Stimulated activated CD4-positive, alpha-beta T cell treated with anti-CD3 and anti-CD28 coated beads, Interleukin-2, amount 100 ng/mL, for 48 hours (primary cell): ENCODE measurements at regions not wholly inside any gene's neighbourhood (a gene's known extent, or its start where the extent isn't known, plus 50 kb on each side); places are given as distances from the start of the nearest gene placed in this dataset.

Source experiments
- DNase-seq, 2 donors: peaks; one replicate each; pipeline ENCODE4 v3.0.0-alpha.2; 2020

- DNase-seq = no peak
Measured at GRCh38 chr11:15390857-15391256, 276.1 kb downstream of the INSC start.

GRCh38 chr11:15396778-15397177 is 282.1 kb downstream of the INSC start:
- no peak for DNase-seq

- DNase-seq = no peak
Measured at GRCh38 chr11:15406851-15407351, 292.2 kb downstream of the INSC start.

GRCh38 chr11:15412054-15412453 is 297.3 kb downstream of the INSC start:
- DNase-seq = no peak

GRCh38 chr11:15418921-15419320 is 304.2 kb downstream of the INSC start:
- no peak for DNase-seq

GRCh38 chr11:15419696-15420095 is 305.0 kb downstream of the INSC start:
- DNase-seq = no peak

GRCh38 chr11:15430381-15430780 is 315.7 kb downstream of the INSC start:
- DNase-seq = no peak

GRCh38 chr11:15434529-15434928 is 319.8 kb downstream of the INSC start:
- no peak for DNase-seq

- DNase-seq = no peak
Measured at GRCh38 chr11:15446315-15446714, 331.6 kb downstream of the INSC start.

GRCh38 chr11:15446929-15447328 is 332.2 kb downstream of the INSC start:
- no peak for DNase-seq

- DNase-seq = no peak
Measured at GRCh38 chr11:15451713-15452112, 337.0 kb downstream of the INSC start.

GRCh38 chr11:15453211-15453765 is 338.6 kb downstream of the INSC start:
- no peak for DNase-seq

- DNase-seq = no peak
Measured at GRCh38 chr11:15468466-15468865, 353.7 kb downstream of the INSC start.

GRCh38 chr11:15471048-15471894 is 356.5 kb downstream of the INSC start:
- DNase-seq = no peak

GRCh38 chr11:15471895-15472799 is 357.4 kb downstream of the INSC start:
- no peak for DNase-seq

- DNase-seq = no peak
Measured at GRCh38 chr11:15473954-15474837, 359.5 kb downstream of the INSC start.

- DNase-seq = no peak
Measured at GRCh38 chr11:15476371-15476917, 361.7 kb downstream of the INSC start.

- no peak for DNase-seq
Measured at GRCh38 chr11:15481871-15482270, 367.1 kb downstream of the INSC start.

- no peak for DNase-seq
Measured at GRCh38 chr11:15483205-15483604, 368.5 kb downstream of the INSC start.

GRCh38 chr11:15484398-15484797 is 369.7 kb downstream of the INSC start:
- no peak for DNase-seq

- DNase-seq = no peak
Measured at GRCh38 chr11:15485432-15485831, 370.7 kb downstream of the INSC start.

- no peak for DNase-seq
Measured at GRCh38 chr11:15489281-15489680, 374.6 kb downstream of the INSC start.
